CD4-positive, alpha-beta T cell treated with Interleukin-6 for 4 hours (primary cell): ENCODE measurements at regions not wholly inside any gene's neighbourhood (a gene's known extent, or its start where the extent isn't known, plus 50 kb on each side); places are given as distances from the start of the nearest gene placed in this dataset.
"Not testable (repeated sequence)": the region's sequence is repeated elsewhere in the genome, so short reads cannot be mapped to it uniquely, and the experiment has no call there.

ENCODE experiments used
- DNase-seq: peaks from one replicate; pipeline ENCODE4 v3.0.0-alpha.2; 2020; ENCODE audit warnings: mixed read lengths

- no peak for DNase-seq
These were observed 261.9 kb downstream of the KCNRG start for GRCh38 chr13:50277127-50277526.

DNA sequence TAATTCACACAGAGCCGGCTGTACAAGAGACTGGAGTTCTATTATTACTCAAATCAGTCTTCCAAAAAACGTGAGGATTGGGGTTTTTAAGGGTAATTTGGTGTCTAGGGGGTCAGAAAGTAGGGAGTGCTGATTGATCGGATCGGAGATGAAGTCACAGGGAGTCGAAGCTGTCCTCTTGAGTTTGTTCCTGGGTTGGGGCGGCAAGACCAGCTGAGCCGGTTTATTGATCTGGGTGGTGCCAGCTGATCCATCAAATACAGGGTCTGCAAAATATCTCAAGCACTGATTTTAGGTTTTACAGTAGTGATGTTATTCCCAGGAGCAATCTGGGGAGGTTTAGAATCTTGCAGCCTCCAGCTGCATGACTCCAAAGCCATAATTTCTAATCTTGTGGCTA lies 262.7 kb downstream of the KCNRG start:
- DNase-seq: no peak

GRCh38 chr13:50280441-50280937 lies 265.2 kb downstream of the KCNRG start:
- no peak for DNase-seq

DNA sequence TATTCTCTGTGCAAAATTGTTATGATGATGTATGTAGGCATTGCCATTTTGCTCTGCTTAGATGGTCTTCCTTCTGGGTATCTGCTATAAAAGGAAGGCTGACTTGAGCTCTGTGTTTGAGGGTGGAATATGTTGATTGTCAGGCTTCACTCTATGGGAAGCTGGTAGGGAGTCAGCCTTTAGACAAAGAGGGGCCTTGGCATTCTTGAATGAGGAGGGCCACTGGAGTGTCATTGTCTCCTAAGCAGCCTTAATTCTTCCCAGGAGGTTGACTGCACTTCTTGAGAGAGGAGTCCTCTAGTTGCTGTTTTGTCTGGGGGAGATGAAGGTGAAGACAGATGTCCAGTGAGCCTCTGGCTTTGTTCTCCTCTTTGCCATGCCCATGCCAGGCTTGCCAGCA lies 266.8 kb downstream of the KCNRG start:
- no peak for DNase-seq

GRCh38 chr13:50283017-50283416 lies 267.8 kb downstream of the KCNRG start:
- no peak for DNase-seq

GRCh38 chr13:50284540-50284939 lies 269.3 kb downstream of the KCNRG start:
- DNase-seq: no peak

DNA sequence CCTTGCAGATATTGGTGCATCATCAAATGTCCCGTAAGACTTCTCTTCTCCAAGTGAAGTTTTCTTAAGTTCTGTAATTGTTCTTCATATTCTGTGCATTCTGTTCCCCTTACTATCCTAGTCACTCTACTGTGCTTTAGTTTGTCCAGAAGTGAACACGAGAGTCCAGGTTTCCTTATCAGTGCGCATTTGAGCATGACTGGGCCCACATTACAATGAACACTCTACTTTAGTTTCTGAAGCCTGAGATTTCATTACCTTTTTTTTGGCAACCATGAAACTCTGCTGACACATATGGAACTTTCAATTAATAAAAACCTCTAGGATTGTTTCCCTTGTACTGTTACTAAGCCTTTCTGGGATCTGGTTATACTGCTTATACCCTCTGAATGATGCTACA lies 270.0 kb downstream of the KCNRG start:
- DNase-seq: no peak

DNA sequence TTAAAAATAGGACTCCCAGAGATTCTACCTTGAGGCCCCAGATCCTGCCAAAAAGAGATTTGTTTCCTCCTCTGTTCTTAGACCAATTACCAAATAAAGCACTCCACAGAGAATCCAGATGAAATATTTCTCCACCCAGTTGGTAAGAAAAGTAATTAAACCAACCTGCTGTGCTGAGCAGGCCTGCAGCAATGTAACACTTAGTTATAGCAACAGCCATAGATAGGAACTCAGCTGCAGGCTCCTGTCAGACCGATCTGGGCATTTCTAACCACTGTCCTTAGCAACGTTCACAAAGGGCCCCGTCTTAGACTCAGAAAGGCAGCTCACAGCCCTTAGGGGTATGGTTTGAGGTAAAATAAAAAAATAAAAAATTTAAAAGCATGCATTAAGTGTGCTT lies 271.1 kb downstream of the KCNRG start:
- no peak for DNase-seq

DNA sequence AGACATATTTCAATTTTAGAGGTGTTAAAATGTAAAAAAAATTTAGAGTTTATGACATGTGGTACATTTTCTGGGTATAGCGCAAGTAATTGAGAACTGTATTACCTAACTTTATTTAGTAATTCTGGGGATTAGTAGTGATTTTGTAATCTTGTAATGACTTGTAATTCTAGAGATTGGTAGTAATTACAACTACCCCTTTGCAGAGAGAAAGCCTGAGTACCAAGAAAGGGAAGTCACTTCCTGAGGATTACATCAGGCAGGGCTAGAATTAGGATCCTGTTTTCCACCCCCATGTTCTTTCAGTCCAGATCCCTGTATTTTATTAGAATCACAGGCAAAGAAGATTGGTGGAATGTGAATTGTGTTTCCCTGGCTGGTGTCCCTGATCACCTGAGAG lies 274.9 kb downstream of the KCNRG start:
- DNase-seq: no peak

DNA sequence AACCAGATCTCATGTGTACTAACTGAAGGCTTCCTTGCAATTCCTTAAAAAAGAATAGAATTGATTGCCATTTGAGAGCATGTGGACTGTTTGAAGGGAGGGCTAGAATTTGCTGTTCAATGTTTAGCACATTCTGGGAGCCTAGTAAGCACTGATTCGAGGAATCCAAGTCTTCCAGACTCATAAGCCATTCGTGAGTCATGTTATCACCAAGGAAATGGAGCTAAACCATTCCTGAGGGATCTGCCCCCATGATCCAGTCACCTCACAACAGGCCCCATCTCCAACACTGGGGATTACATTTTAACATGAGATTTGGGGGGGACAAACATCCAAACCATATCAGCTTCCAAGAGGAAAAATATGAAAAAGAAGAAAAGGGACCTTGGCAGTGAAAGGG lies 276.4 kb downstream of the KCNRG start:
- DNase-seq: no peak

DNA sequence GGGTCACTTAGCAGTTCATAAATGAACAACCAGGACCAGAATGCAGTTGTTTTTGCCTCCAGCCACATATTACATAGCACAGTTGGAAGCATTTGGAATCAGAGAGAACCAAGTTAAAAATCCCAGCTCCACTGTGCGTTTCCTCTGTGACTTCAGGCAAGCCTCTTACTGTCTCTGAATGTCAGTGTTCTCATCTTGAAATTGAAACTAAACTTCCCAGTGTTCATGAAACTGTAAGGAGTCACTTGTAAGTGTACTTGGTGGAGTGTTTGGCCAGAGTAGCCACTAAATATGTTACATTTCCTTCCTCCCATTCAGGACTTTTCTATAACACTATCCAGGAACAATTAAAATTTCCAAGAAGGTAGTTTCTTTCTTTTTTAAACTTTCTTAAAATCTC lies 276.8 kb downstream of the KCNRG start:
- DNase-seq: no peak

DNA sequence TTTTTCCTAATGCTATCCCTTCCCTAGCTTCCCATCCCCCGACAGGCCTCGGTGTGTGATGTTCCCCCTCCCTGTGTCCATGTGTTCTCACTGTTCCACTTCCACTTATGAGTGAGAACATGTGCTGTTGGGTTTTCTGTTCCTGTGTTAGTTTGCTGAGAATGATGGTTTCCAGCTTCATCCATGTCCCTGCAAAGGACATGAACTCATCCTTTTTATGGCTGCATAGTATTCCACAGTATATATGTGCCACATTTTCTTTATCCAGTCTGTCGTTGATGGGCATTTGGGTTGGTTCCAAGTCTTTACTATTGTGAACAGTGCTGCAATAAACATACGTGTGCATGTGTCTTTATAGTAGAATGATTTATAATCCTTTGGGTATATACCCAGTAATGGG lies 279.2 kb downstream of the KCNRG start:
- DNase-seq: not testable (repeated sequence)

DNA sequence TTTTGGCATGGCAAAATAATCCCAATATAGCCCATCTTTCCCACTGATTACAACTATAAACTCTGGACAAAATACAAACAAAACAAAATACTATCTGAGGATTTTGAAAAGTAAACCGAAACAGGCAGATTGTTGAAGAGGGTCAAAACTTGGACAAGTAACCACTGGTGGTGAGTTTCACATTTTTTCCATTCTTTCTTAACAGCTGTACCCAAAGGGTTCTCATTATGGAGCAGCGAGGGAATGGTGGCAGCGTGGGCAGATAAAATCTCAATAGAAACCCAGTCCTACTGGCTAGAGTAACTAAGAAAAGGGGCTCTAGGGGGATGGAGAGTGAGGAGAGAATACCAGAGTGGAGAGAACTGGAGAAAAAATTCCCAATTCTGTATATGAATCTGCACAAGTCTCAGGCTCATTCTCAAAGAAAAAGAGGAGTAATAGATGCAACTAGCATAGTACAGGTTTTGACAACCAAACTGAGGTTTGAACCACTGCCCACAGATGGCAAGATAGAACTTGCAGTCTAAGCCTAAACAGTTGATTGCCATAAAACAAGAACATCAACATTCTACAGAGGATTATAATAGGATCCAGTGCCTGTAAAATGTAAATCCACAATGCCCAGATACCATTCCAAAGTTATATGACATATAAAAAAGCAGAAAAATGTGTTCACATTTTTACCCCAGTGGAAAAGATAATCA lies 284.5 kb downstream of the KCNRG start:
- no peak for DNase-seq

DNA sequence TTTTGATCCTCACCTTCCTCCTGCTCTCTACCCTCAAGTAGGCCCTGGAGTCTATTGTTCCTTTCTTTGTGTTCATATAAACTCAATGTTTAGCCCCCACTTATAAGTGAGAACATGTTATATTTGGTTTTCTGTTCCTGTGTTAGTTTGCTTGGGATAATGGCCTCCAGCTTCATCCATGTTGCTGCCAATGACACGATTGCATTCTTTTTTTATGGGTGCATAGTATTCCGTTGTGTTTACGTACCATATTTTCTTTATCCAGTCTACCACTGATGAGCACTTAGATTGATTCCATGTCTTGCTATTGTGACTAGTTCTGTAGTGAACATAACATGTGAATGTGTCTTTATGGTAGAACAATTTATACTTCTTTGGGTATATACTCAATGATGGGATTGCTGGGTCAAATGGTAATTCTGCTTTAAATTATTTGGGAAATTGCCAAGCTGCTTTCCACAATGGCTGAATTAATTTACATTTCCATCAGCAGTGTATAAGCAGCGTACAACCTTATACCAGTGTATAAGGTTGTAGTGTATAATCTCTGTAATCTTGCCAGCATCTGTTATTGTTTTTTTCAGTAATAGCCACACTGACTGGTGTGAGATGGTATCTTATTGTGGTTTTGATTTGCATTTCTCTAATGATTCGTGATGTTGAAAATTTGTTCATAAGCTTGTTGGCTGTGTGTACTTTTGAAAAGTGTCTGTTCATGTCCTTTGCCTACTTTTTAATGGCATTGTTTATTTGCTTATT lies 288.9 kb downstream of the KCNRG start:
- DNase-seq: no peak

DNA sequence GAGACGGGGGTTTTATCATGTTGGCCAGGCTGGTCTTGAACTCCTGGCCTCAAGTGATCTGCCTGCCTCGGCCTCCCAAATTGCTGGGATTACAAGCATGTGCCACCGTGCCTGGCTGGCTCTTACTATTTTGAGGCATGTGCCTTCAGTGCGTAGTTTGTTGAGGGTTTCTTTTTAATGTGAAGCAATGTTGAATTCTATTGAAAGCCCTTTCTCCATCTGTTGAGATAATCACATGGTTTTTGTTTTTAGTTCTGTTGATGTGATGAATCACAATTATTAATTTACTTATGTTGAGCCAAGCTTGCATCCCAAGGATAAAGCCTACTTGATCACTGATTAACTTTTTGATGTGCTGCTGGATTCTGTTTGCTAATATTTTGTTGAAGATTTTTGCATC lies 290.9 kb downstream of the KCNRG start:
- no peak for DNase-seq

GRCh38 chr13:50309318-50309717 lies 294.1 kb downstream of the KCNRG start:
- no peak for DNase-seq

DNA sequence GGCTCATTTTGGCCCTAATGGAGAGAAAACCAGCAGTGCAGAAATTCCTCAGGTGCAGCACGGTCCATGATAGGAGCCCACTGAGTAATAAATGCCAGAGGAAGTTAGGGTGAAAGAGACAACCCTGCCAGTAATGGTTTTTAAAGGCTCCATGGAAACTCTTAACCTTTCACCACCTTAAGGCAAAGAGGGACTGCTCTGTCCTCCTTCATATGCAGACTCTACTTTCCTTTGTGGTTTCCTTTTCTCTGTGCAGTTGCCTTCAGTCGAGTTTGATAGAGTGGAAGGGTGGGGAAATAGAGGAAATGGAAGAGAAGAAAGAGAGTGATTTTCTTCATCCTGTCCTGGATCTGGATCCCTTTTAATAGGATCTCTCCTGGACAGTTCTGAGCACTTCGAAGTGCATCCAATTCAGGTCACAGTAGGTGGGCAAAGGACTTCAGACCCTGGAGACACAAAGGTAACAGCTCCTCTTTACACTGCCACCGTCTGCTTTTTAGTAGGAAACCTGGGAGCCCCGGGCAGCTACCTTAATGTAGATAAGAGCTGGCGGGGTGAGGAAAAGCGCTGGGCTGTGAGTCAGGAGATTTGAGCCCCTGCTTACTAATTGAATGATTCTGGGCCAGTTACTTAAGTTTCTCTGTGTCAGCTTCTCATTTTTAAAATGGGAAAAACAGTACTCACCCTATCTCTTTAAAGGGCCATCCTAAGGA lies 294.8 kb downstream of the KCNRG start:
- no peak for DNase-seq

DNA sequence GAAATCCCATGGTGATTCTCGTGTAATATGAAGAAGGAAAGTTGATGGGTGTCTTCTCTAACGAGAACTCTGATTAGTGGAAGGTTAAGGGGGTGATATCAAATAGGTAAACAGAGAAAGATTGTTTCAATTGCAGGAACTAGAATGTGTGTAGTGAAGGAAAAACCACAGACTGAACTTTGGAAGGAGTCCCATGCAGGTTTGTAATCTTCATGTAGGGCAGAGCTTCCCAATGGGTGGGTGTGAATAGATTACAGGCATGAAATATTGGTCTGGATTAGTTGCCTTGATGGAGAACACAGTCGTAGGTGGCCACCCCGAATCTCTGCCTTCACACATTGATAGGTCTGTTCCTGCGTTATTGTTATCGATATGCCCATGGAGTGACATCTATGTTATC lies 295.5 kb downstream of the KCNRG start:
- DNase-seq: no peak

GRCh38 chr13:50318887-50319286 lies 303.6 kb downstream of the KCNRG start:
- no peak for DNase-seq

- no peak for DNase-seq
These were observed 304.5 kb downstream of the KCNRG start for GRCh38 chr13:50319635-50320255.

- DNase-seq: no peak
These were observed 305.1 kb downstream of the KCNRG start for GRCh38 chr13:50320271-50320862.

DNA sequence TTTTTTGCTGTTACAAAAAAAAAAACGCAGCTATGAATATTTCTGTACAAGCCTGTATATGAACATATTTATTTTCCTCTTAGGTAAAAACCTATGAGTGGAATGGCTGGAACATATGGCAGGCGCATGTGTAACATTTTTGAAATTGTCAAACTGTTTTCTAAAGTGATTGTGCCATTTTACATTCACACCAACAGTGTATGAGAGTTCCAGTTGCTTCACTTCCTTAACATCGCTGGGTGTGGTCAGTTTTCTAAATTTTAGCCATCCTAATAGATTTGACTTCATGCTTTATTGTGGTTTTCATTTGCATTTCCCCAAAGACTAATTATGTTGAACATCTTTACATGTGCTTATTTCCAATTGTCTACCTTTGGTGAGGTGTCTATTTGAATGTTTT lies 306.8 kb downstream of the KCNRG start:
- no peak for DNase-seq
